Left renal pelvis (tissue), 4 donors: ENCODE measurements at regions not wholly inside any gene's neighbourhood (a gene's known extent, or its start where the extent isn't known, plus 50 kb on each side); places are given as distances from the start of the nearest gene placed in this dataset.
"Not testable (repeated sequence)": the region's sequence is repeated elsewhere in the genome, so short reads cannot be mapped to it uniquely, and the experiment has no call there.

Experiments used
- DNase-seq, 4 donors: peaks; one replicate each; pipeline ENCODE4 v3.0.0-alpha.2; 2013; ENCODE audit warnings: low read depth in 4 of 4, low spot score in 3 of 4

DNA sequence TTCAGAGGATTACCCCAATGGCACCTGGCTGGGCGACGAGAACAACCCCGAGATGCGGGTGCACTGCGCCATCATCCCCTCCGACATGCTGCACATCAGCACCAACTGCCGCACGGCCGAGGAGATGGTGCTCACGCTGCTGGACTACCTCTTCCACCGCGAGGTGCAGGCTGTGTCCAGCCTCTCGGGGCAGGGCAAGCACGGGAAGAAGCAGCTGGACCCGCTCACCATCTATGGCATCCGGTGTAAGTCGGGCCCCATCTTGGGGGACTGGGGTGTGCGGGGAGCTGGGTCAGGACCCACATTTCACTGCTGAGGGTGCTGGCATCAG is 94.2 kb downstream of the NPIPB11 start:
- DNase-seq = not testable (repeated sequence)

DNA sequence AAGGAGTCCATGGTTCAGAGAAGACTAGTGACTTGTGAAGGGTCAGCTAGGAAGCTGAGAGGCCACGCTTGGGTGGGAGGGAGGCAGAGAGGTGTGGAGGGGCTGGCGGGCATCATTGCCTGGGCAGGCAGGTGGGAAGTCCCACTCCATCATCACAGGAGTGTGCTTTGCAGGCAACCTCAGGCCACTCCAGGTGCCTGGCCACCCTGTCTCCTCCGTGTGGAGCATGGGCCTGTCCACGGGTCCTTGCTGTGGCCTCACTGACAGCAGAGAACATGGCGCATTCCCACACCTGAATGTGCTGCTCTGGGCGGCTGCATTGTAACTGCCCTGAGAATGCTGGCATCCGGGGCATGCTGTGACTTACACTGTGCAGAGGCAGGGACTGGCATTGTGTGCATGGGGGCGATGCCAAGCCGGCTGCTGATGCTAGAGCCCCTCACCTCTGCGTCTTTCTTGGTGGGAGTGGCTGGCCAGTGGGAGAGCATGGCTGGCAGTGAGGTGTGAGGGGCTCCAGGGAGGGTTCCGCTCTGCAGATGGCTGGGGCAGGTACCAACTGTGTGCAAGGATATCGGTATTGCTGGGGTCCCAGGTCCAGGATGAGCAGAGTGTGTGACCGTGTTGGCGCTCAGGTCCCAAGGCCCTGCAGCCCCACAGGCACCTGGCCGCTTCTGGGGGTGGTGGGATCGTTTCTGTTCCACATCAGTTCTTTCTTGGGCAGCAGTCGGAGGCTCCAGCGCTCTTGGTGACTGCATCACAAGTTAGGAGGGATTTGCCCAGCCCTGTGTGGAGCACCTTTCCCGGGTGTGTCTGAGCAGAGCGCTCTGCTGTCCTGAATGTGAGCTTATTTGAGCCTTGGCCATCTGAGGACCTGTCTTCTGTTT is 94.8 kb downstream of the NPIPB11 start:
- DNase-seq = no peak

DNA sequence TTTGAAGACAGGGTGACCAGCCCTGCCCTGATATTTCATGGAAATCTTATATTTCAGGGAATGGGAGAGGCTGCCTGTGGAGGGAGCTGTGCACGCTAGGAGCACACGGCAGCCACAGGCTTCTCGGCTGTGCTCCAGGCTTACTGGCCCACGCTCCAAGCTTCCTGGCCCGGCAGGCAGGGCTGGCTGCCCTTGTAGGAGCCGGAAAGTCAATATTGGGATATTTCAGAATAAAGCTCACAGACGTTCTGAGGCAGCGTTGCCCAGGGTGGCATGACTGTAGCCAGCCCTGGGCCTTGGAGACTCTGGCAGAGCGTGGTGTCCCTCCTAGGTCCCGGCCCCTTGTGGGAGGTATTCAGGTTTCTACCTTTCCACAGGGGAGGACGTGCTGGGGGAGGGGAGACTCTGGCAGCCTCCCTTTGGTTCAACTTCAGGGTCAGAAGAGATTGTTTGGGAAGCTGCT is 95.6 kb downstream of the NPIPB11 start:
- no peak for DNase-seq

DNA sequence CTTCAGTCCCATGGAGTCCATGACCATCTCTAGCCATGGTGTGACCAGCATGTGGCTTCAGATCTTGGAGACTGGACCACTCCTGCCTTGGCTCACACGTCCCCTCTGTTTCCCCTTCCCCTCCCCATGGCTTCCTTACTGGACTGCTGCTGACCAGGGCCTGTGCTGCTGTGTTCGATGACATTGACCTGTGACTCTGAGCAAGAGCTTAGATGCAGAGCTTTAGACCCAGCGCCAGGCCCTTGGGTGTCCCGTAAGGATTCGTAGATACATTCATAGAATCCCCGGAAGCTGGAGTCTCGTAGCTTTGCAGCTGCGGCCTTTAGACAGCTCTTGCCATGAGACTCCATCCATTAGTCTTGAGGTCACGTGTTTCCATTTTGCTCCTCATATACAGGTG is 96.3 kb downstream of the NPIPB11 start:
- DNase-seq = not testable (repeated sequence)

DNA sequence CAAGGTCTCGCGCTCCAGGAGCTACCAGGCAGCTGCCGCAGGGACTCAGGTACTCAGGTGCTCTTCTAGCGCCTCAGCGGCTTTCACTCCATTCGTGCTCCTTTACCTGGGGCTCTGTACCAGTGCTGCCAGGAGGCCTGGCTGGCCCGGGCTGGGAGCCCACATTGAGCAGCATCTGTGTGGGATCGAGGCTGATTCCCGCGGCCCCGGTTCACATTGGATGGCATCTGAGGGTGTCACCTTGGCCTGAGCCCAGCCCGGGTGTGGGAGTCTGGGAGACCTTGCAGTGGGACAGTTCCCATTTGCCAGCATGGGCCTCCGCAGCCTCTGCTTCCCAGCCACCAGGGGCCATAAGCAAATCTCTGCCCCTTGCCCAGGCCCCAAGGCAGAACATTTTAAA is 96.9 kb downstream of the NPIPB11 start:
- not testable (repeated sequence) for DNase-seq

DNA sequence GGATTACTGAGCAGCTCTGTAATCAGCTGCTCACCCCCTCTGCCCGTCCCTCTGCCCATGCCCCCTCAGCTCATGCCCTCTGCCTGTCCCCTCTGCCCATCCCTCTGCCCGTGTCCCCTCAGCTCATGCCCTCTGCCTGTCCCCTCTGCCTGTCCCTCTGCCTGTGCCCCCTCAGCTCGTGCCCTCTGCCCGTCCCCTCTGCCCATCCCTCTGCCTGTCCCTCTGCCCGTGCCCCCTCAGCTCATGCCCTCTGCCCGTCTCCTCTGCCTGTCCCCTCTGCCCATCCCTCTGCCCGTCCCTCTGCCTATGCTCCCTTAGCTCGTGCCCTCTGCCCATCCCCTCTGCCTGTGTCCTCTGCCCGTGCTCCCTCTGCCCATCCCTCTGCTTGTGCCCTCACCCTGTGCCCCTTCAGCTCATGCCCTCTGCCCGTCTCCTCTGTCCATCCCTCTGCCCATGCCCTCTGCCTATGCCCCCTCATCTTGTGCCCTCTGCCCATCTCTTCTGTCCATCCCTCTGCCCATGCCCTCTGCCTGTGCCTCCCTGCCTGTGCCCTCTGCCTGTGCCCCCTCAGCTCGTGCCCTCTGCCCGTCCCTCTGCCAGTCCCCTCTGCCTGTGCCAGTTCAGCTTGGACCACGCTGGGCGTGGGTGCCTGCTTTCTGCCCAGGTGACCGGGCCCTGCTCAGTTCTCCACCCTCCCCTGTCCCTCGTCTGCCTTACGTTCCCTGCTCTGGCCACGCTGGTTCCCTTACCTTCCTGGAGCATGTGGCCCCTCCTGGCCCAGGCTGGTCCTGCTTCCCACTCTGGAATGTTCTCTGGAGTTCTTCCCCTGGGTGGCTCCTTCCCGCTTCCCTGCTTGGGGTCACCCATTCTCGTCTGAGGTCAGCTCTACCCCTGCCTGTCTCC is 97.6 kb downstream of the NPIPB11 start:
- DNase-seq = no peak

DNA sequence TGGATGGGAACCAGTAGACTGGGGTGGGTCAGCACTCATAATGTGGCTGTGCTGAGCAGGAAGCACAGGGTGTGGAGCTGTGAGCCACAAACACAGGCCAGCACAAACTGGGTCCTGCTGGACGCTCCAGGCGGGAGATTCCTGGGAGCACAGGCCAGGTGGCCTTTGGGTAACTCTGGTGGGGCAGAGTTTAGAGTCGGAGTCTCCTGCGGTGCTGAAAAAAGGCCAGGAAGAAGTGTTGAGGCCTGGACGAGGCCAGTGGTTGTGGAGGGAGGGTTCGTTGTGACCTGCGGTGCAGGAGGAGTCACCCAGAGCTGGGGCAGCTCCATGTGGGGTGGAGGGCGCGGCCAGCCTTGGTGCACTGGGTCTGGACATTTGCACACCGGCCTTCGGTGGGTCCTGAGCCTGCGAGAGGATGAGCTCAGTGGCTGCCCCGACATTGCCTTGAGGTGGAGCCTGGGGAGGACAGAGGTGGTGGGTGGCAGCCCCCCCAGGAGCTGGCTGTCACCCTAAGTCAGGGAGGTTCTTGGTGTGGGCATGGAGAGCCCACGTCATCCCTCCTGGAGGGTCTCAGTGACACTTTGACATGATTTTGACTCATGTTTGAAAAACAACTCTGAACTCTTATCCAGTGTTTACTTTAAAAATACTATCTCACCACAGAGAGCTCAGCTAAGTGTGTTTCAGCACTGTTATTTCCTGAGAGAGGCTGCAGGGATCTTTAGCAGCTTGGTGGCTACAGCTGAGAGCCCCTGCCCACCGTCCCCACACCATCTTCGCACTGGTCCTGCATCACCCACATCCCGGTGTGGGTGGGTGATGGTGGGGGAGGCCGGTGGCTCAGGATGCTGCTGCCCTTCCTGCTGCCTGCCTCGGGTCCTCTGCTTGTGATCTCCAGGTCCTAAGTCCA is 98.7 kb downstream of the NPIPB11 start:
- DNase-seq = no peak

DNA sequence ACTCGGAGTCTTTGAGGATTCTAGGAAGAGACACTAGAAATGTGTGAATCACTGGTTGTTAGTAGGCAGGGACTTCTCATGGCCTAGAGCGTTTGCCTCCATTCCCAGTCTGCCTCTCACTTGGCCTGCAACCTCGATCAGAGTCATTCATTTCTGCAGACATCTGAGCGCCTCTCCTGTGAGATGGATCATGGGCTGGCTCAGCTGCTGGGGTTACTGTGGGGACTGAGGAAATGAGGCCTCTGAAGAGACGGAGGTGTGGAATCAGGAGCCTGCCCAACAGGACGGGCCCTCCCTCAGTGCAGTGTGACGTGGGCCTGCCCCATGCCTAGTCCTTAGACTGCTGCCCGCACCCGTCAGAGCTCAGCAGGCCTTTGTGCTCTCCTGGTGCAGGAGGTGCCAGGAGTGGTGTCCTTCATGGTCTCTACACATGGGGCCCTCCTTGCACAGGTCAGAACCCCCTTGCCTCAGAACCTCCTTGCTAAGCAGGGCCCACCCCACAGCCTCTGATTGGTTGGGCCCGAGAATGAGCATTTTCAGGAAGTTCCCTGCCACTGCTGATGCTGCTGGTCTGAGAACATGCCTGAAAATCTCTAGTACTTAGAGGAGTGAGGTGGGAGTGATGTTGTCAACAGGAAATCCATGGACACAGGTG is 99.4 kb downstream of the NPIPB11 start:
- DNase-seq = no peak

DNA sequence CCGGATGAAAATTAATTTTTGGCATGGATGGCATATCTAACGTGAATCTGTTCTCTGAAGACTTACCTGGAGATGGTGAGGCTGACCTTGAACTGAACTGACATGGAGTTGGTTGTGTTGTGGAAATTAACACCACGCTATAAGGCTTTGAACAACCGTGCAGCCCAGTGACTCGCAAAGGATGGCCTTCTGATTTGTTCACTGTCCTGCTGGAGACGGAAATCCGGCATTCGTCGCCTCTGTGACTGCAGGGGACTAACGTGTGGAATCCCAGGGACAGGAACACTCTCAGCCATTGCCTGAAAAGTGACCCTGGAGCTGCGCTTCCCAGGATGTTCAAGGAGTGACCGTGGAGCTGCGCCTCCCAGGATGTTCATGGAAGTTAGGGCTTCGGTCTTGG is 100.3 kb downstream of the NPIPB11 start:
- no peak for DNase-seq

DNA sequence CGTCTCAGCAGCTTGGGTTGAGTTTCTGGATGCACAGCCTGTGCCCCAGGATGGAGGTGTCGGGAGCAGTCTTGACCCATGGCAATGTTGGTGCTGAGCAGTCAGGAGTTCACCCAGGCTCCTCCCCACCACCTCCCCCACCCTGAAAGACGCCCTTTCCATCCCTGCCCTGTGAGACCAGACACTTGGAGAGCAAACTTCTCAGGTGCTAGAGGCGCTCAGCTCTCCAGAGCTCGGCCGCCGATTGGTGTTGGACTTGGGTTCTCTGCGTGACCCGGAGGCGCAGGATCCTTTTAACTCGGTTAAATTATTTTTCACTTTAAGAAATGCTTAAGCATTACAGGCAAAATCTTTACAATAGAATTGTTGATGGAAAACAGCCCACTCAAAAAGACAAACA is 101.5 kb downstream of the NPIPB11 start:
- not testable (repeated sequence) for DNase-seq

DNA sequence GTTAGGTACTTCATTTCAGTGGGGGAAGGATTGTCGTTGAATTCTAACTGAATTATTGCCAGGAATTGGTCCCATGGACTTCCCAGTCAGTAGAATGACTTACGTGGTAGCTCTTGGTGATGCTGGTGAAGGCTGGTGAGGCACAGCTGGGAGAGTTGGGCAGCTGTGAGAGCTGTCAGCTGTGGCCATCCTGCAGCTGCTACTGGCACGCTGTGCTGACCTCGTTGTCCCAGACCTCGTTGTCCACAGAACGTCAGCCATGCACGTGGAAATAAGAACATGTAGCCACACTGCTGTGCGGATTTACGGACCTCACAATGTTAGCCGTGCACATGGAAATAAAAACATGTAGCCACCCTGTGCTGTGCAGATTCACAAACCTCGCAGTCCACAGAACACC is 102.3 kb downstream of the NPIPB11 start:
- DNase-seq = no peak

DNA sequence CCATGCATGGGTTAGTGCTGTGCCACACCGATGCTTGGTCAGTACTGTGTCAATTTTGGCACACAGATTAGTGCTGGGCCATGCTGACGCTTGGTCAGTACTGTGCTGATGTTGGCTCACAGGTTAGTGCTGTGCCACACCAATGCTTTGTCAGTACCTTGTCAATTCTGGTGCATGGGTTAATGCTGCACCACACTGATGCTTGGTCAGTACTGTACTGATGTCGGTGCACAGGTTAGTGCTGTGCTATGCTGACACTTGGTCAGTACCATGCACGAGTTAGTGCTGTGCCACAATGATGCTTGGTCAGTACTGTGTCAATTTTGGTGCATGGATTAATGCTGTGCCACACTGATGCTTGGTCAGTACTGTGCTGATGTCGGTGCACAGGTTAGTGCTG is 103.0 kb downstream of the NPIPB11 start:
- no peak for DNase-seq

DNA sequence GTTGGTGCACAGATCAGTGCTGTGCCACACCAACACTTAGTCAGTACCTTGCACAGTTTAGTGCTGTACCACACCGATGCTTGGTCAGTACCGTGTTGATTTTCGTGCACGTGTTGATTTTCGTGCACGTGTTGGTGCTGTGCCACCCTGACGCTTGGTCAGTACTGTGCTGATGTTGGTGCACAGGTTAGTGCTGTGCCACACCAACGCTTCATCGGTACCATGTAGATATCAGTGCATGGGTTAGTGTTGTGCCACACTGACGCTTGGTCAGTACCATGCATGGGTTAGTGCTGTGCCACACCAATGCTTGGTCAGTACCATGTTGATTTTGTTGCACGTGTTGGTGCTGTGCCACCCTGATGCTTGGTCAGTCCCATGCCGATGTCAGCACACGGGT is 103.5 kb downstream of the NPIPB11 start:
- DNase-seq = no peak

DNA sequence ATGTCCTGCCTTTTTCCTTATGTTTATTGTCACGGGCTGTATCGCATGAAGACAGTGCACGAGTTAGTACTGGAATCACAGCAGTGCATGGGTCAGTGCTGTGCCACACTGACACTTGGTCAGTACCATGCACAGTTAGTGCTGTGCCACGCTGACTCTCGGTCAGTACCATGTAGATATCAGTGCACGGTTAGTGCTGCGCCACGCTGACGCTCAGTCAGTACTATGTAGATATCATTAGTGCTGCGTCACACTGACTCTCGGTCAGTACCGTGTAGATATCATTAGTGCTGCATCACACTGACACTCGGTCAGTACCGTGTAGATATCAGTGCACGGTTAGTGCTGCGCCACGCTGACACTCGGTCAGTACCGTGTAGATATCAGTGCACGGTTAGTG is 104.1 kb downstream of the NPIPB11 start:
- not testable (repeated sequence) for DNase-seq

DNA sequence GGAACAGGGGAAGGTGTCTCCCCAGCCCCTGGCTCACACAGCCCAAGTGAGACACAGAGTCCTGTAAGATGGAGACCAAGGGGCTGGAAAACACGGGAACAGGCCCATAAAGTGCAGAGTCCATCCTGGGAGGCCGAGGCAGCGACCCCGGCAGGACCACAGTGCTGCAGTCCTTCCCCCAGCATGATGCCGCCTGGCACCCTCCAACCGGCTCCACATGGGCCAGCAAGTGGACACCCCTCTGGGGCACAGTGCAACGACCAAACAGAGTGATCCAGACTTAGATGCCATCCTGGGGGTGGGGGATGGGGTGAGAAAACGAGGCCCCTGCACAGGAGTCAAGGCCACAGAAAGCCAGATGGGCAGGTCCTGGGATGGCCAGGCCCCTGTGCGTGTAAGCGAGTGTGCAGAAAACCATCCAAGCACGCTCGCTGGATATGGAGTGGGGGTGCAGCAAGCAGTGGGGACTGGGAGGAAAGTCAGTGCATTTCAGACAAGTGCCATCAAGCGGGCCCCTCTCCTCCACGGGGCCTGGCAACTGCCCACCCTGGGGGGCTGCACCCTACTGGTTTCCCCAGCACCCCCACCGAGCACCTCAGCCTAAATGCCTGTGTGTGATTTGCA is 104.7 kb downstream of the NPIPB11 start:
- not testable (repeated sequence) for DNase-seq

DNA sequence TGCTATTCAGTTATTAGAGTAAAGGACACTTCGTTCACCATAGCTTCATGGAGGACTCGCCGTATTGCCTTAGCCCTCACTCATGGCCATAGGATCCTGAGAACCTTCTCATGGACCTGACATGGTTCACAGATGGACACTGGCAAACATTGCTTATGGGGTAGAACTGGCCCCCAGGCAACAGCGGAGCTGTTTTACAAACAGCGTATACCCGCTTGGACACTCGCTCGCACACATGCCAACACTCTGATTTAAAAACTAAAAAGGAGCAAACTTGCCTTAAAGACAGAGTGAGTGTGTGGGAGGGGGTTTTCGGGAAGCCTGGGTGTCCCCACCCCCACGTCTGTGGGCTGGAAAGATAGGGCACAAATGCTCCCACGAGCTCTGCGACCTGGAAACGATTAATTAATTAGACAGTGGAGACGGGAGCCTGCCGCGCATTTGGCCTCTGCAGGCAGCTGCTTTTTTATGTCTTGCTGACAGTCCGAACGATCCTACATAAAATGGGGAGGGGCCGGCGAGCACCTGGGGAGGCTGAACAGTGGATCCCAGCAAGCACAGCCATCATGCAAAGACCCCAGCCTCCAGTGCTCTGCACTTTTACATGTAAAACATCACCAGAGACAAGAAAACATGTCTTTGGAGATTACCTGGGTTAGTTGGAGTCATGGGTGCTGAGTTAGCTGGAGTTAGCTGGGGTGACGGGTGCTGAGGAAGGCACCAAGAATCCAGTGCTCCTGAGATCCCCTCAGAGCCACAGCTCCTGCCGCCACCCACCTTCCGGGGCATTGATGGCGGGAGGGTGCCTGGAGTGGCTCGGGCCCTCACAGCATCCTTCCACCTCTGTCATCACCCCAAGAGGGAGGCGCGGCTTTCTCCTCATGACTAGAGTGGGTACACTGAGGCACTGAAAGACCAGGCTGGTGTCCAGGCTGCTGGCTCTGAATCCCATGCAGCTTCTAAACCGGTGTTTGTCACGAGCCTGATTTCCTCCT is 105.7 kb downstream of the NPIPB11 start:
- not testable (repeated sequence) for DNase-seq

DNA sequence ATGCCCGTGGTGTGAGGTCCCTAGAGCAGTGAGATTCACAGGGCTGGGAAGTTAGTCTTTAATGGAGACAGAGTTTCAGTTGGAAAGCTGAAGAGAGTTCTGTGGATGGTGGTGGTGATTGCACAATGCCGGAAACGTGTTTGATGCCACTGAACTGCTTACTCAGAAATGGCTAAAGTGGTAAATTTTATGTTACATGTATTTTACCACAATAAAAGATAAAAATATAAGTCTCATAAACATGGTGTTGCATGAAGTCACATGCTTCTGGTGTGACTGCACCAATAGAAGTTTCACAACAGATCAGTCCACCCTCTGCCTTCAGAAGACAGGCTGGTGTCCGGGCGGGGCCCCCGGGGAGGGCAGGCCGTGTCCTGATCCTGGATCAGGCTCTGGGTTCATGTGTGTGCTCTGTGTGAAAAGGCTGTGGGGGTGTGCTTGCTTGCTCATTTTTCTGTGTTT is 106.5 kb downstream of the NPIPB11 start:
- DNase-seq = not testable (repeated sequence)

DNA sequence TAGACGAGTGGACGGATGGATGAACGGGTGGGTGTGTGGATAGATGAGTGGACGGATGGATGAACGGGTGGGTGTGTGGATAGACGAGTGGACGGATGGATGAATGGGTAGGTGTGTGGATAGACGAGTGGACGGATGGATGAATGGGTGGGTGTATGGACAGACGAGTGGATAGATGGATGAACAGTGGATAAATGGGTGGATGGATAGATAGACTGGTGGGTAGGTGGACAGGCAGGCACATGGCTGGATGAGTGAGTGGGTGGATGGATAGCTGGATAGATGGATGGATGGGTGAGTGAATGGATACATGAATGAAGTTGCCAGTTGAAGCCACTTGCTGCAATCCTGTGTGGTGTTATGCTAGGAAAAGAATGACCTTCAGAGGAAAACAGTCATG is 107.5 kb downstream of the NPIPB11 start:
- not testable (repeated sequence) for DNase-seq
